Colonic mucosa (tissue), 4 donors: ENCODE measurements at regions not wholly inside any gene's neighbourhood (a gene's known extent, or its start where the extent isn't known, plus 50 kb on each side); places are given as distances from the start of the nearest gene placed in this dataset.

Experiments used
- DNase-seq: peaks from one replicate; pipeline ENCODE4 v3.0.0-alpha.2; 2020
- H3K27ac ChIP-seq: fragments of 200-600 bp; one replicate; pipeline ENCODE4 v1.8.0; 2021
- H3K27me3 ChIP-seq: fragments of 200-600 bp; one replicate; pipeline ENCODE4 v1.8.0; 2021
- H3K36me3 ChIP-seq: fragments of 200-600 bp; one replicate; pipeline ENCODE4 v1.8.0; 2021
- H3K4me1 ChIP-seq: fragments of 200-600 bp; one replicate; pipeline ENCODE4 v1.8.0; 2021; ENCODE audit warnings: mild to moderate bottlenecking
- H3K4me3 ChIP-seq: fragments of 200-600 bp; one replicate; pipeline ENCODE4 v1.8.0; 2021
- H3K9ac ChIP-seq, 2 donors: one replicate each; pipeline ENCODE4 v1.7.0; 2013; ENCODE audit warnings: control low read depth in 2 of 2, low read depth in 2 of 2, low read length in 2 of 2
- H3K9me3 ChIP-seq: fragments of 200-600 bp; one replicate; pipeline ENCODE4 v1.8.0; 2021
- intact Hi-C: fragments of 100-400 bp; cut with DNase I; formaldehyde crosslinking; loops from one replicate; pipeline ENCODE4 v1.14.1; 2022
- TF ChIP-seq, protein P1 (sequence below): fragments of 200-600 bp; IDR thresholded peaks from one replicate; pipeline ENCODE4 v1.8.0; 2022; ENCODE audit warnings: antibody characterized with exemption, mild to moderate bottlenecking
- donor health status: healthy.
- donor health status: DM: no; HTN: no; CAD: no.
- donor health status: DM: no; HTN: no; CAD: no.

DNA sequence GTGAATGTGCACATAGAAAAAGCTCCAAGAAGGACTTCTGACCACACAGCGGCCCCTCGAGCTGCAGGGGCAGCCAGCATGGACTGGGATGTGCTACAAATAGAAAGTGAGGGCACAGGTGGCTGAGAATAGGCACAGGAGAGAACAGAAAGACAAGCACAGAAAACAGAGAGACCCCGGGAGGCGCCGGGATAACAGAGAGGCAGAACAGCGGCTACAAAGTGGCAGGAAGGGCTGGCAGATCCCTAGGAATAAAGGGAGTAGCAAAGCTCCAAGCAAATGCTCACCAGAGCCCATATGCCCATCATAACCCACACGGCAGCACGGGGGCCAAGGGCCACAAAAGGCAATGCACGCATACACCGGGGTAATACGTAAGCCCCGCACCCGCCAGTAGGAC is 201.7 kb upstream of the NSMCE3 start:
- no peak for DNase-seq
- Histone ChIP-seq H3K9ac (no peak overlapping the region), H3K27ac (no peak overlapping the region), H3K27me3 (no peaks in the 10 kb centered on the region), H3K36me3 (no peaks in the 10 kb centered on the region), H3K9me3 (no peaks in the 10 kb centered on the region), H3K4me1 (no peaks in the 10 kb centered on the region), H3K4me3 (no peak overlapping the region)
- intact Hi-C loops: no loop called here
- TF ChIP-seq, protein P1, sequence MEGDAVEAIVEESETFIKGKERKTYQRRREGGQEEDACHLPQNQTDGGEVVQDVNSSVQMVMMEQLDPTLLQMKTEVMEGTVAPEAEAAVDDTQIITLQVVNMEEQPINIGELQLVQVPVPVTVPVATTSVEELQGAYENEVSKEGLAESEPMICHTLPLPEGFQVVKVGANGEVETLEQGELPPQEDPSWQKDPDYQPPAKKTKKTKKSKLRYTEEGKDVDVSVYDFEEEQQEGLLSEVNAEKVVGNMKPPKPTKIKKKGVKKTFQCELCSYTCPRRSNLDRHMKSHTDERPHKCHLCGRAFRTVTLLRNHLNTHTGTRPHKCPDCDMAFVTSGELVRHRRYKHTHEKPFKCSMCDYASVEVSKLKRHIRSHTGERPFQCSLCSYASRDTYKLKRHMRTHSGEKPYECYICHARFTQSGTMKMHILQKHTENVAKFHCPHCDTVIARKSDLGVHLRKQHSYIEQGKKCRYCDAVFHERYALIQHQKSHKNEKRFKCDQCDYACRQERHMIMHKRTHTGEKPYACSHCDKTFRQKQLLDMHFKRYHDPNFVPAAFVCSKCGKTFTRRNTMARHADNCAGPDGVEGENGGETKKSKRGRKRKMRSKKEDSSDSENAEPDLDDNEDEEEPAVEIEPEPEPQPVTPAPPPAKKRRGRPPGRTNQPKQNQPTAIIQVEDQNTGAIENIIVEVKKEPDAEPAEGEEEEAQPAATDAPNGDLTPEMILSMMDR: no peak

DNA sequence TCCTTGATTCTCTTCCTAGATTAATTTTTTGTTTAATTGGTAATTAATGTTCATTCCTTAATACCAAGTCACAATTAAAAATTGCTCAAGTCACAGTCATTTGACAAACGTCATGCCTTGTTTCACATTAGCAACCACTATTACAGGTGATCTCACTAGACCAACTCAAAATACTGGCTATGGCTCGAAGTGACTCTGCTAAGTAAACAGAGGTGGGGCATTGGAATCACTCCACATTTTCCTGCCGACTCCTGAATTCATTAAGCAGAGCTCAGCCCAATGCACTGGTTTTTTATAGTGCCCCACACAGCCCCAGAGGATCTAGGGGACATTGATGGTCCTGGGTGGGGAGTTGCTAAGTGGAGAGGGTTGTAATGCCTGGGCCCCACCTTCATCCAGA is 201.2 kb upstream of the NSMCE3 start:
- Histone ChIP-seq H3K27me3 (no peaks in the 10 kb centered on the region), H3K27ac (no peak overlapping the region), H3K9ac (no peak overlapping the region)

DNA sequence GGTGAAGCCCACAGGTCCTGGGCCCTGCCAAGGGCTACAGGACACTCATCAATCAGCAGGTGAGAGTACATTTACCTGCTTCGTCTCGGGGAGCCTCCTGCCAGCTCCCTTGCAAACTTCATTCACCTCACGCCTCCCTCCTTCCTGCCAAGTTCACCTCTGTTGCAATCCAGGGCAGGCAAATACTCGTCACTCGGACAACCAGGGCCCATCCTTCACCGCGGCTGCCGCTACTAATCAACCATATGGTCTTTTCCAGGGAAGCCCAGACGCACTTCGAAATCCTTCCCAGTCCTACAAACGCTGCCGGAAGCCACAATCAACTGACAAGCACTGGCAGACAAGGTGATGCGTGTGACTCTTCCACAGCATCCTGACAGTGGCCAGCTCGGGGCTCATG is 200.7 kb upstream of the NSMCE3 start:
- DNase-seq: no peak
- Histone ChIP-seq H3K9me3 (no peaks in the 10 kb centered on the region), H3K4me1 (no peaks in the 10 kb centered on the region), H3K27ac (no peak overlapping the region), H3K27me3 (no peaks in the 10 kb centered on the region), H3K9ac (no peak overlapping the region), H3K4me3 (no peak overlapping the region), H3K36me3 (no peaks in the 10 kb centered on the region)
- TF ChIP-seq, protein P1: no peak
- intact Hi-C loops: no loop called here

More for the DNA sequence above, 201.2 kb upstream of the NSMCE3 start:
- Histone ChIP-seq H3K9me3 (no peaks in the 10 kb centered on the region), H3K4me1 (no peaks in the 10 kb centered on the region), H3K4me3 (no peak overlapping the region), H3K36me3 (no peaks in the 10 kb centered on the region)
- TF ChIP-seq, protein P1: no peak
- intact Hi-C loops: no loop called here
- peak; percentile 61 for DNase-seq

DNA sequence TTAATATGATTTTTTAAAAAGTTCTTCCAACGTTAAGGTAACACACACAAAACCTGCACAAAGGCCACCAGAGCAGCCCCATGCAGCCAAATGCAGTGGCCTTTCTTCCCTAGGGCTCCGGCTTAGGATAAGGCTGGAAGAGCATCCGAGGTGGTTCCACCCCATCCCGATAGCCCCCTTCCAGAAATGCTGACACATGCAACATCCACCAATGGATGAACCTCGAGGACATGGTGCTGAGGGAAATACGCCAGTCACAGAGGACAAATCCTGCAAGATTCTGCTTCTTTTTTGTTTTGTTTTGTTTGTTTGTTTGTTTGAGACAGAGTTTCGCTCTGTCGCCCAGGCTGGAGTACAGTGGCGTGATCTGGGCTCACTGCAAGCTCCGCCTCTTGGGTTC is 199.3 kb upstream of the NSMCE3 start:
- Histone ChIP-seq H3K27me3 (no peaks in the 10 kb centered on the region), H3K4me1 (no peaks in the 10 kb centered on the region), H3K36me3 (no peaks in the 10 kb centered on the region), H3K9me3 (no peaks in the 10 kb centered on the region), H3K4me3 (no peak overlapping the region), H3K27ac (no peak overlapping the region), H3K9ac (no peak overlapping the region)
- intact Hi-C loops: no loop called here
- DNase-seq: no peak
- TF ChIP-seq, protein P1: no peak

DNA sequence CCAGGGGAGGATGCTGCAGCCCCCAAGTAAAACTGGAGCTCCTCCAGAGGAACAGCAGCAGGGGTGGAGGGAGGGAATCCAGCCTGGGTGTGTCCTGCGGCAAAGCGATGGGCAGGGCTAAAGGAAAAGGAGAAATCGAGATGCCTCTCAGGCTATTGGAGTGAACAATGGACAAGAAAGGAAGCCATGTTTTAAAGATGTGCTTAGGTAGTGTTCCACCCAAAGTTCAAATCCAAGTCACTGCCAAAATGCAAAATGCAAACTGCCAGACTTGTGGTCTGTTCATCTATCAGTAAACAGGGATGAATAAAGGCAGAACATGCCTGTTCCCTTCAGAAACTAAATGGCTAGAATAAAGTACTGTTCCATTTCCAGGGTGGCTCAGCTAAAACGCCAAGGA is 197.5 kb upstream of the NSMCE3 start:
- H3K4me1 ChIP-seq: no peaks in the 10 kb centered on the region
- H3K9me3 ChIP-seq: no peaks in the 10 kb centered on the region
- H3K27me3 ChIP-seq: no peaks in the 10 kb centered on the region
- H3K27ac ChIP-seq: no peak overlapping the region
- TF ChIP-seq, protein P1: no peak
- intact Hi-C loops: no loop called here
- DNase-seq: no peak
- H3K36me3 ChIP-seq: no peaks in the 10 kb centered on the region
- no peak overlapping the region for H3K4me3 ChIP-seq
- no peak overlapping the region for H3K9ac ChIP-seq

DNA sequence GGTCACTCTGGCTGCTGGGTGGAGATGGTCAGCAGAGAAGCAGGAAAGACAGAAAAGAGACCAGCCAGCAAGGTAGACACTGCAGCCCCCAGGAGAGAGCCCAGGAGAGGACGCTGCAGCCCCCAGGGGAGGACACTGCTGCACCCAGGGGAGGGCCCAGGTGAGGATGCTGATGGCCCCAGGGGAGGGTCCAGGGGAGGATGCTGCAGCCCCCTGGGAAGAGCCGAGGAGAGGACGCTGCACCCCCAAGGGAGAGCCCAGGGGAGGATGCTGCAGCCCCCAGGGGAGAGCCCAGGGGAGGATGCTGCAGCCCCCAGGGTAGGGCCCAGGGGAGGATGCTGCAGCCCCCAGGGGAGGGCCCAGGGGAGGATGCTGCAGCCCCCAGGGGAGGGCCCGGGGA is 196.7 kb upstream of the NSMCE3 start:
- Histone ChIP-seq H3K4me1 (no peaks in the 10 kb centered on the region), H3K9ac (no peak overlapping the region), H3K36me3 (no peaks in the 10 kb centered on the region), H3K9me3 (no peaks in the 10 kb centered on the region), H3K27me3 (no peaks in the 10 kb centered on the region), H3K27ac (no peak overlapping the region), H3K4me3 (no peak overlapping the region)
- intact Hi-C loops: no loop called here
- TF ChIP-seq, protein P1: no peak
- no peak for DNase-seq
